ENCODE measurements at regions not wholly inside any gene's neighbourhood (a gene's known extent, or its start where the extent isn't known, plus 50 kb on each side); places are given as distances from the start of the nearest gene placed in this dataset.

DNA sequence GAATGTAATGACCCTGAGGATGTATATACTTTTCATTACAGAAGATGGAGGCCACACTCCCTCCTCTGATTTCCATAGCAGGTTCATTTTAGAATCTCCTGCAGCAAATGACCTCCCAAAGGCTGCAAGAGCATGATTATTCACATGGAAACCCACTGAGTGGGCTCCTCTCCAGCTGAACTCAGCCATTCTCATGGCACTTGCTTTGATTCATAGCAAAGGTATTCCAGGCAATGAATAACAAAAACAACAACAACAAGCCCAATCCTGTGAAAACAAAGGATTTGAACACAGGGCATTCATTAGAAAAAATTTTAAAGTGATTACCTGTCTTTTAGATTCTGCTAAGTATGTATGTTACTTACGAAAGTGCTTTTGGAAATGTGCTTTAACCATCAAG lies 894.0 kb upstream of the FRG1 start:
- Mint-ChIP-seq H3K4me1 (no peaks in the 10 kb centered on the region), H3K27ac (no peak overlapping the region), H3K4me3 (no peak overlapping the region), H3K9me3 (peaks cover 5% of the 10 kb centered on the region), H3K27me3 (no peaks in the 10 kb centered on the region), H3K36me3 (ENCODE audit: low read depth) (no peaks in the 10 kb centered on the region)
- ChIA-PET CTCF (no interaction called here), POLR2A (no interaction called here)
- no peak for DNase-seq

DNA sequence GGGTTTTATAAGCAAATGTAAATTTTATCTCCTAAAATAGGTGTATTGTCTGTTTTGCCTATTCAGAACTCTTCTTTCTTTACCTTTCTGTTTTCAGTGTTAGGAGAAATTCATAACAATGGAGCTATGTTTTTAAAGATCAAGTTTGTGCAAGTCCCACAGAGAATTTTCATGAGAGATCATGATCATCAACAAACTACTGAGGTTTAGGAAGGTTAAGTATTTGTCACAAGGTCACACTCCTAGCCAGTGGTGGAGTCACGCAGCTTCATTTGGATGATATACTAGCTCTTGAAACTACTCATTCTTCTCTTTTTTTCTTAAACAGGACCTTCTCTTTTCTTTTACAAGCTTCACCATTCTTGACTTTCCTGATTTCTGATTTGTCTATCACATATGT lies 892.6 kb upstream of the FRG1 start:
- Mint-ChIP-seq H3K27me3 (no peaks in the 10 kb centered on the region), H3K27ac (no peak overlapping the region), H3K4me1 (no peaks in the 10 kb centered on the region), H3K4me3 (no peak overlapping the region), H3K36me3 (ENCODE audit: low read depth) (no peaks in the 10 kb centered on the region), H3K9me3 (peaks cover 5% of the 10 kb centered on the region)
- DNase-seq = no peak
- POLR2A ChIA-PET = no interaction called here
- CTCF ChIA-PET = no interaction called here

DNA sequence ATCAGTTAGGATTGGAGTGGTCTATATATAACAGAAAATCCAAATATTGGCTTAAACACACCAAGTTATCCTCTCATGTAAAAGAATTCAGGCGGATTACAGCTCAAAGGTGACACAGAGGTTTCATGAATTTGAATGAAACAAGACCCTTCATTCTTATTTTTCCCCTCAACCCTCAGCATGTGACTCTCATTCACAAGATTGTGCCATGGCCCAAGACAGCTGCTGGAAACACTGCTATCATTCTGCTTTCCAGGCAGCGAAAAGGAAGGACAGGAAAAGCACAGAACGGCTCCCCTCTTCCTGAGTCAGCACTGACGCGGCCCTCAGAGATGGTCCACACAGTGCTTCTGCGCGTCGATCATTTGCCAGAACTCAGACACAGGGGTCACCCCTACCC lies 891.0 kb upstream of the FRG1 start:
- CTCF ChIA-PET = no interaction called here
- H3K9me3 Mint-ChIP-seq = peaks cover 2% of the 10 kb centered on the region
- no peak overlapping the region for H3K27ac Mint-ChIP-seq
- no peak overlapping the region for H3K4me3 Mint-ChIP-seq
- no peaks in the 10 kb centered on the region for H3K36me3 Mint-ChIP-seq (ENCODE audit: low read depth)
- no peaks in the 10 kb centered on the region for H3K4me1 Mint-ChIP-seq
- H3K27me3 Mint-ChIP-seq = no peaks in the 10 kb centered on the region
- DNase-seq = no peak
- POLR2A ChIA-PET = no interaction called here

DNA sequence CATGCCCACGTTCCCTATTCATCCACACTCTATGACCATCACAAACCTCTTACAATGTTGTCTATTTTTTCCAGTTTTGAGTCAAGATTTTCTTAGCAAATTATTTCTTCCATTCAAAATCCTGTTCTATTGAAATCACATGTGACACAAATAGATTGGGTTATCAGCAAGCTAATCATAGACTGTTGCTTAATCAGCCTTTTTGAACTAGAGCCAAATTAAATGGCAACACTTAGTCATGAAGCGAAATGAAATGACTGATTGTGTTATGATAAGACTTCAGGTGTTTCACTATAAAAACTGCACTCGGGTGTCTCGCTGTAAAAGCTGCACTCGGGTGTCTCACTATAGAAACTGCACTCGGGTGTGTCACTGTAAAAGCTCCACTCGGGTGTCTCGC lies 890.0 kb upstream of the FRG1 start:
- ChIA-PET CTCF (no interaction called here), POLR2A (no interaction called here)
- DNase-seq = no peak
- peaks cover 2% of the 10 kb centered on the region for H3K9me3 Mint-ChIP-seq
- H3K27ac Mint-ChIP-seq = no peak overlapping the region
- no peak overlapping the region for H3K4me3 Mint-ChIP-seq
- H3K27me3 Mint-ChIP-seq = no peaks in the 10 kb centered on the region
- no peaks in the 10 kb centered on the region for H3K4me1 Mint-ChIP-seq
- no peaks in the 10 kb centered on the region for H3K36me3 Mint-ChIP-seq (ENCODE audit: low read depth)

DNA sequence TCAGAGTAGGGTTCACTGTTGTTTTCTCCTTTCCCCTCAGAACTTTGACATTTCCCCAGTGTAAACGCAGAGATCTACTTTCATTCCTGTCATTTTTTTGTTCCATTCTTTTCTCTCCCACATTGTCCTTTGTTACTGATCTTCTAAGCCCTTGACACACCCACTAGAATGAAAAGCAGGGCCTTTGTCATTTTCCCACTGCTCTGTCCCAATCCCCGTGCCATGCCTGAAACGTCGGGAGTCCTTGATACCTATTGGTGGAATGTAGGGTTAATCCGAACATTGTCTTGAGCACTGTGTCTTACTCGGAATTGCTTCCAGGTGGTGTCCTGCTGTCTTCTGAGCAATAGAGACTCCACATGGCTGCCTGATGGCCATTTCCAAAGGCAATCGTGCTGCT lies 887.1 kb upstream of the FRG1 start:
- no peak for DNase-seq
- ChIA-PET CTCF (no interaction called here), POLR2A (no interaction called here)
- Mint-ChIP-seq H3K36me3 (ENCODE audit: low read depth) (no peaks in the 10 kb centered on the region), H3K27ac (no peak overlapping the region), H3K4me3 (no peak overlapping the region), H3K9me3 (peaks cover 4% of the 10 kb centered on the region), H3K4me1 (no peaks in the 10 kb centered on the region), H3K27me3 (no peaks in the 10 kb centered on the region)

DNA sequence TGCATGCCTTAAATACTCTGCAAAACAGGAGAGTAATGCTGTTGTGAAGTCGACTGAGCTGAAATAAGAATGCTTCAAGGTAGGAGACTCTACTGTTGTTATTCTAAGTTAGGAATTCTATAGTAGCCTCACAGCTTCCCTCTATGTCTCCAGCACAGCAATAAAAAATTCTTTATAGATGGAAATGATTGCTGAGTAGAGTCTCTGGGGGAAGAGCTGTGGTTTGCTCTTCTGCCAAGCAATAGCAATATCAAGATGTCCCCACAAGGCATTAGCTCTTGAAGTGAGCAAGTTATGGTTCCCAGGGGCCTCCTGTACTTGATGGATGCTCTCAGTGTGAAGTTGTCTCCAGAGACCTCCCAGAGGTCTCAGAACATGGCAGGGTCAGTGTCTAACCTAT lies 880.6 kb upstream of the FRG1 start:
- no peak for DNase-seq
- Mint-ChIP-seq H3K36me3 (ENCODE audit: low read depth) (no peaks in the 10 kb centered on the region), H3K4me1 (no peaks in the 10 kb centered on the region), H3K27me3 (no peaks in the 10 kb centered on the region), H3K27ac (no peak overlapping the region), H3K9me3 (peaks cover 20% of the 10 kb centered on the region), H3K4me3 (no peak overlapping the region)
- ChIA-PET CTCF (no interaction called here), POLR2A (no interaction called here)

DNA sequence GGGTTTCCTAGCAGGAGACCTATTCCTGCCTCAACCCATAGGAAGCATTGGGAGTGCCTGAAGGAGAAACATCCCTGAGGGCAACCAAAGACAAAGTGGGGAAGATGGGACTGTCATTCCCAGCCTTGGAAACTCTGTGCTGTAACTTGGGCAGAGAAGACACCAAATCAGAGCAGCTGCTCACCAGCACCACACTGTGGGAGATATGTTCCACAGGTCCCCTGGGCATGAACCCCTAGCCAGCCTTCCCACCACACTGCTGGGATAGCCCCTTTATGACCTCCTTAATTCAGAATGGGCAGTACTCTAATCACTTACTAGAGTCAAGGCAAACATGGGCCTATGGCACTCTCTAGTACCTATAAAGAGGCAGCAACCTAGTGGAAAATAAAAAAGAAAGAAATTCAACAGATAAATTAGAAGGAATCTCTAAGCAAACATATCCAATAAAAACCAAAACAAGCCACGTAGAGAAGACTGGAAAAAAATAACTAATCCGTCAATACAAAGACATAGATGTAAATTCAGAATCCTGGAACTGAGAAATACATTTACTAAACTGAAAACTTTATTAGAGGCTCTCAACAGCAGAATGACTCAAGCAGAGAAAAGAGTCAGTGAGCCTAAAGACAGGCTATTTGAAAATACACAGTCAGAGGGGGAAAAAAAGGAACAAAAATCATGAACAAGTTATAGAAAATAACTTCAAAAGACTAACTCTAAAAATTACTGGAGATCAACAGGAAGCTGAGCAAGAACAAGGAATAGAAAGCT lies 878.4 kb upstream of the FRG1 start:
- ChIA-PET POLR2A (no interaction called here), CTCF (no interaction called here)
- Mint-ChIP-seq H3K27me3 (no peaks in the 10 kb centered on the region), H3K4me3 (no peak overlapping the region), H3K36me3 (ENCODE audit: low read depth) (no peaks in the 10 kb centered on the region), H3K27ac (no peak overlapping the region), H3K9me3 (peaks cover 20% of the 10 kb centered on the region), H3K4me1 (no peaks in the 10 kb centered on the region)
- DNase-seq = no peak

DNA sequence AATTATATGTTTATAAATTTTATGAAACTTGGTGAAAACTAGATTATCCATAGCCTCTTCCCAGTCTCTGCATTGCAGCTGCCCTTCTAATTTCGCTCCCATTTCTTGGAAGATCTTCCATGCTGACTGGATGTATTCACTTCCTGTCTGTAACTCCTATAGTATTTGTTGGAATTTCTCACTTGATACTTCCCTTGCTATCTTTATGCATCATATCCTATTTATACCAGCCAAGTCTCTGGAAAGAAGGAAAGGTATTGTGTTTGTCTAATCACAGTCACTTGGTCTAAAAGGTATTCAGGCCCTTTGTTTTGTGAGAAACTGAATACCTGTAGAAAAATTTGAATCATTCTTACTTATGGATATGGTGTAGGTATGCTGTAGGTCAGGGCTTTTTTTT lies 870.9 kb upstream of the FRG1 start:
- no peaks in the 10 kb centered on the region for H3K4me1 Mint-ChIP-seq
- no peak overlapping the region for H3K27ac Mint-ChIP-seq
- no peak for DNase-seq
- H3K27me3 Mint-ChIP-seq = no peaks in the 10 kb centered on the region
- CTCF ChIA-PET = no interaction called here
- peaks cover 15% of the 10 kb centered on the region for H3K9me3 Mint-ChIP-seq
- POLR2A ChIA-PET = no interaction called here
- no peaks in the 10 kb centered on the region for H3K36me3 Mint-ChIP-seq (ENCODE audit: low read depth)
- no peak overlapping the region for H3K4me3 Mint-ChIP-seq

DNA sequence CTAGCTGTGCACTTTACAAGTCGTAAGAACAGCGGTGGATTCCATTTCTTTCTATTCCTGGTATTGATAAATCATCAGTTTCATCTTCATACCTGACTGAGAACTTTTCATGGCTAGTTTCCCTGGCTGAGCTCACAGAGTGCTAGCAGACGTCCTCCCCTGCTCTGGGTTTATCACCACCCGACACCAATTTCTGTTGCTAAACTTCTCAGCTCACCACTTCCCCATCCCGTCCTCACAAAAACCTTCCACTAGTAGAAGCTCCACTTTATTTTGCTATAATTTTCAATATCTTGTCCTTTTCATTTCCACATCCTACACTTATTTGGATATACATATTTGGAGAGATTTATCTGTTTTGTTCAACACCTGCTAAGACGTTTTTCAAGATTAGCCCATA lies 869.4 kb upstream of the FRG1 start:
- peaks cover 18% of the 10 kb centered on the region for H3K9me3 Mint-ChIP-seq
- no peak overlapping the region for H3K27ac Mint-ChIP-seq
- no peaks in the 10 kb centered on the region for H3K4me1 Mint-ChIP-seq
- DNase-seq = no peak
- CTCF ChIA-PET = no interaction called here
- H3K4me3 Mint-ChIP-seq = no peak overlapping the region
- no peaks in the 10 kb centered on the region for H3K36me3 Mint-ChIP-seq (ENCODE audit: low read depth)
- POLR2A ChIA-PET = no interaction called here
- no peaks in the 10 kb centered on the region for H3K27me3 Mint-ChIP-seq

DNA sequence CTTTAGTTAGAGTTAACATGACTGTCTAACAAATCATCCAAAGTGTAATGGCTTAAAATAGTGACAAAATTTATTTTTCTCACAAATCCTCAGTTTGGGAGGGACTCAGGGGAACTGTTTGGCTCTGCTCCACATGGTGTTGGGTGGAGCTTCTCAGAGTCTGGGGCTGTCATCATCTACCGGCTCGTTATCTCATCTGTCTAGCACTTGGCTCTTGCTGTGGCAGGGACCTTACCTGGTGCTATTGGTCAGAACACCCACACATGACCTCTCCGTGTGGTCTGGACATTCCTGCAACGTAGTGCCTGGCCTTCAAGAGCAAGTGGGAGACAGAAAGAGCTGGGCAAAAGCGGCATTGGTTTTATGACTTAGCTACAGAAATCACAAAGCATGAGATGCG lies 866.9 kb upstream of the FRG1 start:
- Mint-ChIP-seq H3K4me1 (no peaks in the 10 kb centered on the region), H3K27ac (no peak overlapping the region), H3K4me3 (no peak overlapping the region), H3K27me3 (no peaks in the 10 kb centered on the region), H3K36me3 (ENCODE audit: low read depth) (no peaks in the 10 kb centered on the region), H3K9me3 (peaks cover 24% of the 10 kb centered on the region)
- CTCF ChIA-PET = no interaction called here
- no peak for DNase-seq
- POLR2A ChIA-PET = no interaction called here

DNA sequence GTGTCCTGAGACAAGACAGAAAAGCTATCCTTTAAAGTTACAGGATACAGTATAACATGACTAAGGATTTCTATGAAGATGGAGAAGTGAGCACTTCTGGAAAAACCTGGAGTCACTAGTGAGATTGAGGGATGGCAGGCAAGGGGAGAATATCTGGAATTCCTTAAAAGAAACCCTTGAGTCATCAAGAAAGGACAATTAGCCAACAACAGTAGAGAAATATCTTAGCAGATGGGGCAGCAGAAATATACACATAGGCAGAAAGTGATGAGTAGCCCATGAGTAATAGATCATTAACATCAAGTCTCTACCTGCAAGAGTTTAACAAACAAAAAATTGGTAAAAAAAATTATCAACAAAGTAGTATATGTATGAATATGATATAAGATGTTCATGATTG lies 858.8 kb upstream of the FRG1 start:
- no peak for DNase-seq
- Mint-ChIP-seq H3K4me3 (no peak overlapping the region), H3K27ac (no peak overlapping the region), H3K27me3 (no peaks in the 10 kb centered on the region), H3K36me3 (ENCODE audit: low read depth) (no peaks in the 10 kb centered on the region), H3K9me3 (peaks cover 10% of the 10 kb centered on the region), H3K4me1 (no peaks in the 10 kb centered on the region)
- POLR2A ChIA-PET = no interaction called here
- CTCF ChIA-PET = no interaction called here

DNA sequence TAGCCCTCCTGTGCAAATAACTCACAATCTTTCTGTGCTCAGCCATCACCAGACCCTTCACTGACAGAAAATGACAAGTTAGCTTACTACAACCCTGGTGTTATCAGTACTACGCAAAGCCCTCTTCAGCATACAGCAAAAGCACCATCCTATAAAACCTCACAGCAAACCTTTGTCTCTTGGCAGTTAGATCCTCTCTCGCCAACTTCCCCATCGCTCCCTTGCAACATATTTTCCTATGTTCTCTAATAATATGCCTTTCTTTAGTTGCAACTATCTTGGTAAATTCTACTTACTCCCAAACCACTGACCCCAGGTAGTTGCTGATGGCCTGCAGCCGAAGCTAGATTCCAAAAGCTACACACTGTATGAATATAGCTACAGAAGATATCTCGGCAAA lies 856.9 kb upstream of the FRG1 start:
- peaks cover 3% of the 10 kb centered on the region for H3K9me3 Mint-ChIP-seq
- H3K27me3 Mint-ChIP-seq = no peaks in the 10 kb centered on the region
- no peaks in the 10 kb centered on the region for H3K36me3 Mint-ChIP-seq (ENCODE audit: low read depth)
- CTCF ChIA-PET = no interaction called here
- H3K4me3 Mint-ChIP-seq = no peak overlapping the region
- no peak for DNase-seq
- H3K27ac Mint-ChIP-seq = no peak overlapping the region
- no peaks in the 10 kb centered on the region for H3K4me1 Mint-ChIP-seq
- POLR2A ChIA-PET = no interaction called here

DNA sequence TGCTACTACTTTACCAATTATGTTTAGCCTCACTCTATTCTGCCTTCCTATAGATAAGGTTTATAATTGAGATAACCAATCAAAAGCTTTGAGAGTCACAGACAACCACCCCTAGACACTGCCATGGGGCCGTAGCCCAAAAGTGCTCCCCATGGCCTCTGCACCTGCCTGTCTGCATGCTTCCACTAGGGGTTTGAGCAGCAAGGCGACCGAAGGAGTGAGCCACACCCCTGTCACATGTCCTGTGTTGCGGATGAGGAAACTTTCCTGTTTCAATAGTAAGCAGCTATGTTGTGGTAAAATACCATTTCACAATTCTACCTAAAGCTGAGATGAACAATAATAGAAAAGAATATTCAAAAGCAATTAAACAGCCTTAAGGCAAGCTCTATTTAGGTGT lies 856.0 kb upstream of the FRG1 start:
- H3K4me1 Mint-ChIP-seq = no peaks in the 10 kb centered on the region
- no peak overlapping the region for H3K4me3 Mint-ChIP-seq
- ChIA-PET POLR2A (no interaction called here), CTCF (no interaction called here)
- no peaks in the 10 kb centered on the region for H3K36me3 Mint-ChIP-seq (ENCODE audit: low read depth)
- peaks cover 2% of the 10 kb centered on the region for H3K9me3 Mint-ChIP-seq
- no peaks in the 10 kb centered on the region for H3K27me3 Mint-ChIP-seq
- no peak overlapping the region for H3K27ac Mint-ChIP-seq
- DNase-seq = no peak

DNA sequence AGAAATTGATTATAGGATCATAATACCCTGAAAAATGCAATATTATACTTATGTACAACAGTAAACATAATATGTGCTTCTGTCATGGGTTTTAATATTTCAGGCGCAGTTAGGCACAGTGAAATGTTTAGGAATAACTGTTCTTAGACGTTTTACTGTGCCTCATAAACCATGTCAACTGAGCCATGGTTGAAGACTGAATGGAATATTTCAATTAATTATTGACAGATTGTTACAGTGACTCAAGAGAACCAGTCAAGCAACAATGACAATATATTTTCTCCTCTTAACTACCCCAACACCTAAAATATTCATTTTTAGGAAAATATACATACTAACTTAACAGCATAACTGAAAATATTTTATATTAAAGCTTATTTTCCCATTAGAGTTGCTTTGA lies 852.7 kb upstream of the FRG1 start:
- CTCF ChIA-PET = no interaction called here
- POLR2A ChIA-PET = no interaction called here

DNA sequence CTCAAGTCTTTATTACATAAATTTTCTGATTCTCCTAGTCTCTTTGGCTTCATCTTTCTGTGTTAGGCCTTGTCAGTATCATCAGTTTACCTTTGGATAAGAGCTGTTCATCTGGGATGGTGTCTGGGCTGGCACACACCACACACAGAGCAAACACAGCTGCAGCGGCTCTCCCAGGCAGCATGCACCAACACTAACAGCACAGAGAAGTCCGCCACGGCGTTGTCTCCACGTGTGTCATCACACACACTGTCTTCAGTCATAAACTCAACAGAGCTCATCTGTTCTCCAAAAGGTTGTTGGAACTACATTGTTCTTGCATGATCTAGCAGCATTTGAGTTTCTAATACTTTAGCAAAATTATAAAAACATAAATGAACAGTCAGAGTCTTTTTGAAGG lies 851.9 kb upstream of the FRG1 start:
- Mint-ChIP-seq H3K4me3 (no peak overlapping the region), H3K27me3 (no peaks in the 10 kb centered on the region)

More for the DNA sequence above, 852.7 kb upstream of the FRG1 start:
- Mint-ChIP-seq H3K4me3 (no peak overlapping the region), H3K27ac (no peak overlapping the region), H3K27me3 (no peaks in the 10 kb centered on the region), H3K9me3 (peaks cover 11% of the 10 kb centered on the region), H3K4me1 (no peaks in the 10 kb centered on the region), H3K36me3 (ENCODE audit: low read depth) (no peaks in the 10 kb centered on the region)
- DNase-seq = no peak

More for the DNA sequence above, 851.9 kb upstream of the FRG1 start:
- ChIA-PET CTCF (interaction anchor here (0.9 kb wide), 1 partner anchor 193 kb away, joined by 3 read pairs; no protein-coding TSS in a partner anchor), POLR2A (no interaction called here)
- Mint-ChIP-seq H3K27ac (no peak overlapping the region), H3K36me3 (ENCODE audit: low read depth) (no peaks in the 10 kb centered on the region), H3K9me3 (peaks cover 11% of the 10 kb centered on the region), H3K4me1 (no peaks in the 10 kb centered on the region)
- no peak for DNase-seq

All from activated CD4-positive, alpha-beta memory T cell treated with anti-CD3 and anti-CD28 coated beads, Interleukin-2, amount 10 ng/mL, durations not matched to agents 7 days and 5 days (primary cell).